Esophagus mucosa (tissue), 1 donor: ENCODE measurements at regions not wholly inside any gene's neighbourhood (a gene's known extent, or its start where the extent isn't known, plus 50 kb on each side); places are given as distances from the start of the nearest gene placed in this dataset.
A peak's percentile ranks its signal among the peaks of the same experiment; 100 is the strongest.

Source experiments
- ATAC-seq: fragments of 200-7000 bp; cut with Tn5 transposase; one replicate; pipeline ENCODE4 v1.9.1; 2020
- donor health status: DM: yes; HTN: yes; CAD: no.

DNA sequence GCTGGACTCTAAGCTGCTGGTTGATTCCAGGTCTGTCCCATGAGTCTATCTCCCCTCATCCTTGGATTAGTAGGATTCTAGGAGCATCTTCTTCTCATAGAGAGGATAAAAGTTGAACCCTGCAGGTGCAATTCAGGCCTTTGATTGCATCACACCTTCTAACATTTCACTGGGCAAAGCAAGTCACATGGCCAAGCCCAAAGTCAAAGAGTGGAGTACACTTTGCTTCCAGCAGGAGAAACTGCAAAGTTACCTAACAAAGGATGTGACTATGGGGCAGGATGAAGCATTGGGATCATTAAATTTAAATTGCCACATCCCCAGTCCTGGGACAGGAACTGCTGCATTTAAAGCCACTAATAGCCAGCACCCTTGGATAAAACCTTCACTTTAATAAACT is 51.0 kb upstream of the EGFLAM start:
- no peak for ATAC-seq

DNA sequence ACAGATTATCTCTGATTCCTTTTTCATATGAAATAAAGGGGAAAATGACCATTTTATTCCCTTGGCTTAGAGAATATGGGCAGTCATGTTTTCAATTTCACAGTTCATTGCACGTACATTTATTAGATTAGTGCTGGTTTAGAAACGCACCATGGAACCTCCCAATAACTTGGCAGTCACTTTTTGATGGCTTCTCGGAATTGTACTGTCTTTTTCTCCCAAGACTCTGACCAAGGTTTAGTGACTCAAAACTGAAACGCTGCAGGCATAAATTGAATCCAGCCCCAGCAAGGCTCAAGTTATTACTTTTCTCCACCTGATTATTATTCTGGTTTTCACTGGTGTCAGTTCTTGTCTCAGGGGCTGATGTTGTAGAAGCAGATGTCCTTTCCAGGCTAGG is 55.6 kb upstream of the EGFLAM start:
- ATAC-seq: no peak

DNA sequence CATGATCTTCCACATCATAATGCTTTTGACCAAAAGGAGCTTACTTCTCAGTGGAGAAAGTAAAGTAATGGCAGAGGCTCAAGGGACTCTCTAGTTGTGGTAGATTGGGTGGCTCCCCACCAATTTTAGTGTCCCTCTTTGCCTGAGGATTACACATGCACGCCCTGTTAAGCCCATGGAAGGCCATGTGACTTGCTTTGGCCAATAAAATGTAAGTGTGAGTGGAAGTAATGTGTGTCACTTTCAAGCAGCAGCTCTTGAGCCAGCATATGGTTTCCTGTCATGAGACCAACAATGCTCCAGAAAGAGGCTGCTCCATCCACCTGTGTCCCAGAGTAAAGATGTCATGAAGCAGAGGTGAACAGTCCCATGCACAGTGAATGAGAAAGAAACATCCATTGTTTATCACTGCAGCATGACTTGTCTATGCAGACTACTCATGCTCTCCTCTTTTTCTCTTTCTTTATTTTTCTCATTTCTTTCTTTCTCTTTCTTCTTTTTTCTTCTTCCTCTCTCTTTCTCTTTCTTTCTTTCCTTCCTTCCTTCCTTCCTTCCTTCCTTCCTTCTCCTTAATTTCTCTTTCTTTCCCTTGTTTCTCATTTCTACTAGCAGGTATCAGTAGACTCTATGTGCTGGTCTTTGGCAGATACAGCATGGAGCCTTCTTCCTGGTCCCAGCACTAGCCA is 57.3 kb upstream of the EGFLAM start:
- ATAC-seq: no peak

DNA sequence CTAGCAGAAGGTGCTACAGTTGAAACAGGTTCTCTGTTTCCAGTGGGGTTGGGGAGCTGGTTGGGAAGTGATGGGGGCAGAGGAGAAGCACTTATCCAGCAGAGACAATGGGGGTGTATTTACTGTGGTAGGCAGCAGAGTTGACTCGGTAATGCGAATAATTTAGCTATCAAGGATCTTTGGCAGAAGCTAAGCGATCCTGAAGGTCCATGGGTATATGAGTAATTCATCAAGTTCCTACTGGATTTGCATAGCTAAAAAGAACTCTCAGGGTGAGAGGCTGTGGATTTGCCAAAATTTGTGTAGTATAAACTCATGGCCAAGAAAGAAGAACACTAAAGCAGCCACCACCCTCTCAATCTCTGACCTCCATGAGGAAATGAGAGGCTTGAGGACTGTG is 61.2 kb upstream of the EGFLAM start:
- no peak for ATAC-seq

DNA sequence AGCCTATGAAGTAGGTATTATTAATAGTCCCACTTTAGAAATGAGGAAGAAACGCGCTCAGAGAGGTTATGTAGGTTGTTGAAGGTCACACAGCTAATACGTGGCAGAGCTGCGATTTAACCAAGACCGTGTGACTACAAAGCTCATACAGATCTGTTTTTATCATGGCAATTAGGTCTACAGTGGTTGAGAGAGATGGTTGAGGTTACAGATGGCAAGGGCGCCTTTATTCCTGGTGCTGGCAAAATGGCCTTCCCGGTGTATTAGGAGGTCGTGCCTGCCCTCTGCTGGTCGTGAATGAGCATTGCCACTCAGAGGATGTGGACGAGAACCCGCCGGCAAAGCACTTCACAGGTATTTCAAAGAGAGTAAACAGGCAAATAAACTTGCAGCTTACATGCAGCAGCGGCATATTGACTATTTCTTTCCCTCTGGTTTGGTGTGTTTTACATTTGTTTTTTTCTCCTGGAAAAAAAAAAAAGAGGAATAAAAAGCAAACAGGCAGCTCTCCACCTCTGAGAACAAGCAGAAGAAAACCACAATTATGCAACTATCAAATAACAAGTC is 65.3 kb upstream of the EGFLAM start:
- ATAC-seq: peak; percentile 89

DNA sequence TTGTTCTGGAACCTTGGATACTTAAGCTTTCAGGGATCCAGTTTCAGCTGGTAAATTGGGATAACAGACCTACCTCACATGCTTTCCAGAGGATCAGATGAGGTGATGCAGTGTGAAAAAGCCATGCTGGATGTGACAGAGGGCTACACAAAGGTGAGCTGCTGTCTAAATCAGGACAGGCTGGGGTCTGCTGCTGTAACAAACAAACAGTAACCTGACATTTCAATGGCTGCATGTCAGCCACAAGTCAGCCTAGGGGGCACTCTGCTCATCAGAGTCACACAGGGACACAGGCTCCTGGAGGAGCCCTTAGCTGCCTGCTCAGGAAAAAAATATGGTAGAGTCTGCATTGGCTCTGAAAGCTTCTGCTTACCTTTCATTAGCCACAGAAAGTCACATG is 66.7 kb upstream of the EGFLAM start:
- ATAC-seq: no peak

DNA sequence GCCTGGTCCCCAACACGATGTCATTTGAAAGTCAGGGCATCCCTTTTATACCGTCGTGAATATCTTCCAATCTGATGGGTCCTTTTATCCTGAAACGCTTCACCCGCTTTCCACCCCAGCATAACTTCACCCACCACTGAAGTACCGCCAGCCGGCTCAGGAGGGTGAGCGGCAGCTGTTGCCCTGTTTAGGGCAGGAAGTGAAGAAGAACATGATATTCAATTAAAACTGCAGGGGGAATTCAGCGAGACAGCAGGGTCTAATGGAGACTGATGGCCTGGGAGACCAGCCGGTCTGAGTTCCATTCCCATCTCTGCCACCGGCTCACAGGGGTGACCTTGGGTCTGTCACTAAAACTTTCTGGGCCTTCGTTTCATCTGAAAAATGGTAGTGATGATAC is 68.2 kb upstream of the EGFLAM start:
- no peak for ATAC-seq

DNA sequence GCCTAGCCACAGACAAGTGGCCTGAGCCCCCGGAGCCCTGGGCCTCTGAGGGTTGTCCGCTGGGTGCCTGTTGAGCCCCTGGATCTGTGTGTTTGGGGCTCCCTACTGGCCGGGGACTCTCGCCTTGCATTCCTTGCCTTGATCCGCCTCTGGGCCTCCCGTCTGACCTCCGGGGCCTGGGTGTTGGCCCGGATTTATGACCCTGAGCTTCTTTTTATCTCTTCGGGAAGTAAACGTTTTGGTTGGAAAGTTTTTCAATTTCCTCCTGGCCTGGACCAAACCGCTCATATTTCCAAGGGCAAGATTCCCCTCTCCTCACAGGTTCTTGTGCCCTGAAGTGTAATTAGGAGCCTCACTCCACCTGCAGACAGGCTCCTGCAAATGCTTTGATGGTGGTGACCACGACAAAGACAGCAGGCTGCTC is 69.3 kb upstream of the EGFLAM start:
- ATAC-seq: no peak

DNA sequence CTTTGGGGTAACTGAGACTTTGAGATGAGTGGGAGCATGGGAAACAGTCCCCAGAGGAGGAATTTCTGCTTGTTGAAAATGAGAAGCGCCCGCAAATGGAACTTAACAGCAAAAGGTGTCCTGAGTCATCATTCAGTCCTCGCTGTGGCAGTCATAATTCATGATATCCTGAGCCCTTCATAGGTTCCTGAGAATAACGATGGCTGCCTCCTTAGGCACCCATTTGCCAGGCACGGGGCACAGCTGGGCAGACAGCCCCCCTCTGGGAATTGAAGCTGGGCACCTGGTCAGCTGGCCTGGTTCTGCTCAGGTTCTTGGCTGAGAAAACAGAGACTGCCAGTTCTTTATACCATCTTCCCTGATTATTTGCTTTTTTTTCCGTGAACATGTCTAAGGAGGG is 69.8 kb upstream of the EGFLAM start:
- ATAC-seq: no peak

DNA sequence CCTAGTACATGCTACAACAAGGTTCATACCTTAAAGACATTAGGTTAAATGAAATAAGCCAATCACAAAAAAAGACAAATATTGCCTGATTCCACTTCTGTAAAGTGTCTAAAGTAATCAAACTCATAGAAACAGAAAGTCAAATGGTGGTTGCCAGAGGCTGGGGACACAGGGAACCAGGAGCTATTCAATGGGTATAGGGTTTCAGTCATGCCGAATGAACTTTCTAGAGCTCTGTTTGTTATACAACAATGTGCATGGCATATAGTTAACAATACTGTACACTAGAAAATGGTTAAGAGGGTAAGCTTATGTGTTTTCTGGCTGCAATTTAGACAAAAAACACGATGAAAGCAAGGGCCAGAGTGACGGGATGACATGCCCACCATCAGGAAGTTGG is 70.8 kb upstream of the EGFLAM start:
- ATAC-seq: no peak

DNA sequence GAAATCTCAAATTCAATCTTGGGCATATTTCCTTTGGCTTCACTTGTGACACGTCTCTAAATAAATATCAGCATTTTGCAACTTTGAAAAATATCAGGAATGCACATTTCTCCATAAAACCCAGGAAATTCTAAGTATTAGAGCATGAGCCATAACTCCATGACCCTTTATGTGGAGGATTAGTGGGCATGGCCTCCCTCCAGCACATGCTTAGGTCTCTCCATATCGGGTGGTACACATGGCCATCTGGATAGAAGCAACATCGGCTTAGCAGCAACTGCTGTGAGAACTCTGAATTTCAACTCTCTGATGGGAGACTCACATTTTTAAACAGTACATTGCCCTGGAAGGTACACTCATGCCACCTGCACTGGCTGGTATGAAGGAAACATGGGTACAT is 73.7 kb upstream of the EGFLAM start:
- no peak for ATAC-seq

DNA sequence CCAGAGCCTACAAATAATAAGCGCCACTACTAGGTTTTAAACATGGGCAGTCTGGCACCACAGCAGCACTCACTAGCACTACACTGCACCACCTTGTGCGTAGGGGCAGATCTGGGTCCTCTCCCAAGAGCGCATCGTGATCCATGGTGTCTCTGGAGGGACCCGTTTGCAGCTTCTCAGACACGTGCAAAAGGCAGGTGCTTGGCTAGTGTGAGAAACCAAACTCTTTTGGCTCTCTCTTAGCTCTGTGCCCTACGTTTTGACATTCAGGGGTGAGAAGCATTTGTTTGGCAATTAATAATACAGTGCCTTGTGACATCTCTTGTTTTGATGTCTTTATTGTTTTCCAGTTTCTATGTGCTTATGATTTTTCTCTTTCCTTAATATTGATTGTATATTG is 75.4 kb upstream of the EGFLAM start:
- no peak for ATAC-seq

DNA sequence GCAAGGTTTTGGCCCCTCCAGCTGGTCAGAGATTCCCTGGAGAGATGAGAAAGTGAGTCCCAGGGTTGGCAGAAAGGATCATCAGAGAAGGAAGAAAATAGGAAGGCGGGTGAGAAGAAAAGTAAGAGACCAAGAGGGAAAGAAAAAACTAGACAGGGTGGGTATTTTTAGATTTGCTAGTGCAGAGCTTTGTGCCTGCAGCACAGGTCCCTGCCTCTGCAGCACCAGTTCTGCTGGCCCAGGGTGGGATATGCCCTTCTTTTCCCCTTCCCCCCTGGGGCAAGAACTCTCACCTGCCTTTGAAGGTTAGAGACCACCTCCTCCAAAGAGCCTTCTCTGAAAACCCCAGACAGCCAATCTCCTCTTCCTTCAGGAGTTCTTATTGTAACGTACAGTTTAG is 90.3 kb upstream of the EGFLAM start:
- no peak for ATAC-seq

DNA sequence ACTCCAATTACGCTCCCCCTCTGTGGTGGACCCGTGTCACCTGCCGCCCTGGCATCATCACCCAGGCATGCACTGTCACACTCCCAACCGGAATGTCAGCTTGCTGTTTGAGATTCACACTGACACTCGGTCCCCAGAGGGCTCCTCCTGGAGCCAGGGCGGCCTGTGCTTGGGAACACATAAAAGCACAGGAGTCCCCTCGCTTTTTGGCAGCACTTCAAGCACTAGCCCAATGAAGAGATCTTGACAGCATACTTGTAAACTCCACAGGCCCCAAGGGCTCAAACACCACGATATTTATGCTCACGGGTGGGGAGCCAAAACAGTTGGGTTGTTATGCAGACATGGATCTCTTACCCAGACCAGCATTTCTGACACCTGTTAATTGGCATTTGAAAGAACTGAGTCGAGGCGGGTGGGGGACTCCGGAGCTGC is 90.8 kb upstream of the EGFLAM start:
- no peak for ATAC-seq

DNA sequence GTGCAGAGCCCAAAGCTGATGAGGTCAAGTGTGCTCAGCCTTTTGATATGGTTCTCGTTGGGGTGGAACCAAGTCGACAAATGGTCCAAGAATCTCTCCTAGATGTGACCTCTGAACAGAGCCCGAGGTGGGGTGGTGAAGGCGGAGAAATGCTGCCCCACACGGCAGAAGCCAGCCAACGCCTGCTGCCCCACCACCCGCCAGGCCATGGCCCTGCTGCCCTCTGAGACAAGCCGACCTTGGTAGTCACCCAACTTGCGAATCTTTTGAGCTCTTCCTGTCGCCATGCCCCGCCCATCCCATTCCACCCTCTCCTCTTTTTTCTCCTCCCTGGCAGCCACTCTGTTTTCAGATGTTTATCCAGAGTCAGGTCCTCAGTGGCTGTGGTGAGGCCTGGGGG is 91.5 kb upstream of the EGFLAM start:
- ATAC-seq: no peak

DNA sequence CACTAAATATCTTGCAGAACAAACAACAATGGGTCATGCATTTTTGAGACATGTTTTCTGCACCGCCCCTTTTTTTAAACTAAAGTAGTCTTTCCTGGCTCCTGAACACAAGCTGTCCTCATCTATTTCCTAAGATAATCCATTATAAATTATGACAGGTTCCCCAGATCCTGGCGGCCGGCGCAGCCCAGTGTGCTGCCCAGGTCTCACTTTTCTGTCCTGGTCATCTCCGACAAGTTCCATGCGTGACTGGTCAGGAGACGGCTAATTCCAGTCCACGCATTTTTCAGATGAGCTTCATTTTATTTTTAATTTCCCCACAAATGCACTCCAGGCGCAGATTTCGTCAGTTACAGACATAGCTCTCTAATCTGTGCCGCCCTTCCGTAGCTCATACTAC is 92.9 kb upstream of the EGFLAM start:
- ATAC-seq: no peak

DNA sequence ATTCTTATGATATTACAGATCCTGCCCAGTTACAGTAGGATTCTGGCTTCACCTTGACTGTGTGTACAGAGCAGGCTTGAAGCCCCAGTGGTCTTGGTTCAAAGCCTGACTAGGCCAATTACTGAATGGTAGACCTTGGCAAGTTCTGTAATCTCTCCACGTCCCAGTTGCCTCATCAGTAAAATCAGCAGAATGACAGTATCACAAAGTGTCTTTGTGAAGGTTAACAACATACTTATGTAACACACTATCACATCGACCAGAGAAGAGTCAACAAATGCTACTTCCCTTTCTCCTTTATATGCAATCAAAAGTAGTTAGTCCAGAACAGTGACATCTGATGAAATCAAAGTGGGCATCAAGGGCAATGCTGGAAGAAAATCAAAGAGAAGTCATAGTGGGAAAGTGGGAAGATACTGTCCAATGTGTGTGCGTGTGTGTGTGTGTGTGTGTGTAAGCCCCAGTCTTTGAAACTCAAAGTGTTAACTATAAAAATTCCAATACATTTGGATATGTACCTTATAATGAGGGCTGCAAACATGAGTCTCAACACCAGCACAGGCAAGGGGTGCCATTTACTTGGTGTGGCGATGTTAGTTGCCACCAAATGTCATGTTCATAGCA is 93.5 kb upstream of the EGFLAM start:
- ATAC-seq: no peak

DNA sequence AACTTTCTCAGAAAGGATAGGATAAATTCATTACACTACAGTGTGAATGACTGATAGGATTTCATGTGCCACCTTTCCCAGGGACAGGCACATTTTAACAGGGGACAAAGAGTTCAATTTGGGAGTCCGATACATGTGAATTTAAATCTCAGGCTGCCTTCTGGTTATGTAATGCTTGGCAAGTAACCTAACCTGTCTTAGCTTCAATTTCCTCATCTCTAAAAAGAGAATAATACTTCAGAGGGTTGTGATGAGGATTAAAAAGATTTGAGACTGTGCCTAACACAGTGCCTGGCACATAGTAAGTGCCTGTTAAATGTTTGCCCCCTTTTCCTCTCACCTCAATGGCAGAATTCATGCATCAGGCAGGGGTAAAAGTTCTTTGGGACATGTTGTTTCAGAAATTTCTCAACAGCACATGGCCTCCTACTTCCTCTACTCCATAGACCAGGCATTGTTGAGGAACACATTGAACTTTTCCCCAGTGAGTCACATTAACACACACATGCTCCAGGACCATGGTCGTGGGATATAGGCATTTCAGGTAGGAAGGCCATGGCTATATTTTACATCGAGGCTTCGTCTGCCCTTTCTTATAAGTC is 94.6 kb upstream of the EGFLAM start:
- no peak for ATAC-seq

DNA sequence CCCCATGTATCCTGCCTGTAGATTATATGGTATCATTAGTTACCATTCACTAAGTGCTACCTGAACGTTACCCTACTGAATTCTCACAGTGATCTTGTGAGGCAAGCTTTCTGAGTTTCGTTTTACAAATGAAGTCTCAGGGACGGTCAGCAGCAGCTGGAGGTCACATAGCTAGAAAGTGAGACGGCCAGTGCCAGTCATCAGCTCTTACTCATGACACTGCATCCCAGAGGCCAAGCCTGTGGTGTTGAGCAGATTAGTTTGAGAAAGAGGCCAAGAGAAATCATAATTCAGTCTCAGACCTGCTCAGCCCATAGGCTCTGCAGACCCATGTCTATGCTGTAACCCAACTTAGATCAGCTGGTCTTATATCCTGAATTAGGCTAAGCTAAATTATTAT is 95.7 kb upstream of the EGFLAM start:
- ATAC-seq: no peak

DNA sequence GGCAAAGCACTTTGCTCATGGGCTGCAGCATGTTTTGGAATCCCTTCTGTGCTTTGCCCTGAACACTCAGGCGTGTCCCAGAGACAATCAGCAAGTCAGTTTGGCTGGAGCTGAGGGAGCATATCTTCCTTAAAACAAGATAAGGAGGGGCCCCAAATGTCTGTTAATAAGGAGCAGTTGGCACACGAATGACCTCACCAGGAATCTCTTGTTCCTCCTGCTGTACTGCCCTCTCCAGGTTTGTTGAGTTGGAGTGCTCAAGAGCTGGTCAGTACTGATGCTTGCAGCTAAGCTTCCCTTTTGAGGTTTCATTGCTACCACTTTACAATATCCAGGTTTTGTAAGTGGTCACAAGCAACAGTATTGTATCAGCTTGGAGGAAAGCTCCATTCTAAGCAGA is 101.3 kb upstream of the EGFLAM start:
- ATAC-seq: no peak

DNA sequence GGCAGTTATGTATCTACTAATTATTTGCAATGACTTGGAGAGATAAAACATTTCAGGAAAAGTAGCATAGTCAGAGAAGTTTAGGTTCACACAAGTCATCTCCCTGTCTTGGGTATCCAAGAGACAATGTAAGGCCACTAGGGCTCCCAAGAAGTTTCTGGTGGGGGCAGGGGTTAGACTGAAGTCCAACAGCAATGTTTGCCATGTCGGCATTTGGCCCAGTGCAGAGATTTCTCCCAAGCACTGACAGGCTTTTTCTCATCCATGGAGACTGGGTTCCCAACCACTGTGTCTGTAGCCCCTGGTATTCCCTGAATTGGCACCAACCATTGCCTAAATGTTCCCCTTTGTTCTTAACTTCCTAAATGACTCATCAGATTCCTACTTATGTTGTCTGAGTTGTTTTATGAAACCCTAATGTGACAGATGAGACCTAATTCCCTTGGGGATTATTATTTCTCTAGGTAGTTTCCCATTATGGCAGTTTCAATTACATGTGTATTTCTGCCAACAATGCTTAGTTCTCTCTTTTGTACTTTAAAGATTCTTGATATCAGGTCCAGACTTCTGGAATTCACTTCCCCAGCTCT is 103.6 kb upstream of the EGFLAM start:
- ATAC-seq: no peak

DNA sequence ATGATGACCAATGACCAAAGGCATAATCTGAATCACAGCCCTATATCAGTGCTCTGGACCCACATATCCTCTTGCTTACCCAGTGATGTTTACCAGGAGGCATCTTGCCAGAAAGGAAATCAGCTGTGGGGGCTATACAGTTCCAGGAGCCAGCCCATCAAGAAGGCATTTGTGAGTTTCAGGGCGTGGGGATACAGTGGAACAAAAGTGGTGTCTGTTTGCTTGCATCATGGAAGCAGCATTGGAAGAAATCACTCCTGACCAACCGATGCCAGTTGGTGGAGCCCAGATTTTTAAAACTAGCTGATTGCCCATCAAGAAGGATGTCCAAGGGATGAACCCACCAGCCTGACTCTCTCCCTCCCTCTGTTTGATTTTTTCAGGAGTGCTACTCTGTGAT is 106.5 kb upstream of the EGFLAM start:
- no peak for ATAC-seq

DNA sequence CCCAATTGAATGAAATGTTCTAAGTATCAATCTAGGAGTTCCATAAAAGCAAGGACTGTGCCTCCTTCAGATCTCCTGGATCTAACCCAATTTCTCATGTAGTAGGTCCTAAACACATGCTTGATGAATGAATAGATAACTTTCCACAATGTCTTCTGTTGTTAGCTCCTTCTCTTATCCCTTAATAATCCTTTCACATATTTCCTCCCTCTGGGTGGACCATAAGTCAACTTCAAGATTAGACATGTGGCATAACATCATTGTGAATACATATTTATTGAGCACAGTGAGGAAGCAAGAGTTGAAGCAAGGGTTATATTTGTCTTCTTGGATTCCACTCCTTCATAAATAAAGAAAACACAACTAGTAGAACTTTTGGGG is 108.6 kb upstream of the EGFLAM start:
- no peak for ATAC-seq
